ENCODE measurements at regions not wholly inside any gene's neighbourhood (a gene's known extent, or its start where the extent isn't known, plus 50 kb on each side); places are given as distances from the start of the nearest gene placed in this dataset.

DNA sequence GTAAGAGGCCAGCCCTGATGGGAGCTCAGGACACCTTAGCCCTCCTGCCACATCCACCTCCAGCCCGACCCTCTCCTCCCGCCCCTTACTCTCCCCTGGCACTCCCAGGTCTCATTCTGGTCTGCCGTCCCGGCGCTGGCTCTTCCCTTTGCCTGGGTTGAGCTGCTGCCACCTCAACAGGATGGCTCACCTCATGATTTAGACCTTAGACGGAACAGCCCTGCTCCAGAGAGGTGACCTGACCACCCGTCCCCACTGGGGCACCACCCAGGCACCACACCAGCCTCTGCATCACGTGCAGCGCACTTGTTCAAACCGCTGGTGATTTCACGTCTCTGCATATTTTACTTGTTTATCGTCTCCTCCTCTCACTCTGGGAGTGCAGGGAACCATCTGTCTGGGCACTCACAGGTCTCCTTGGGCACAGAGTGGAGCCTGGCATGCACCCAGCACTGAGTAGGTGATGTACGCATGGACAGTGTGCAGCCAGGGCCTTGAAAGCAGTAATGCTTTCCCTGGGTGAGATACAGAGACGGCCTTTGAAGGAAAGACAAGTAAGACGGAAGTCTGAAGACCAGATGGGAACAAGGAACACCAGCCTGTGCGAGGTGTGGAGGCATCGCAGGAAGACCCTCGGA, 183.1 kb downstream of the KATNAL1 start:
- no peak for DNase-seq (ENCODE audit: low read depth, low spot score)
- H3K4me3 ChIP-seq (ENCODE audit: low read depth, low read length): no peak overlapping the region
- in situ Hi-C loops (cut with HindIII; ENCODE audit: low sequenced_read_pairs): loop anchor here (25.0 kb wide), 1 partner anchor 212 kb away; no protein-coding TSS in a partner anchor
- TF ChIP-seq, protein P1, sequence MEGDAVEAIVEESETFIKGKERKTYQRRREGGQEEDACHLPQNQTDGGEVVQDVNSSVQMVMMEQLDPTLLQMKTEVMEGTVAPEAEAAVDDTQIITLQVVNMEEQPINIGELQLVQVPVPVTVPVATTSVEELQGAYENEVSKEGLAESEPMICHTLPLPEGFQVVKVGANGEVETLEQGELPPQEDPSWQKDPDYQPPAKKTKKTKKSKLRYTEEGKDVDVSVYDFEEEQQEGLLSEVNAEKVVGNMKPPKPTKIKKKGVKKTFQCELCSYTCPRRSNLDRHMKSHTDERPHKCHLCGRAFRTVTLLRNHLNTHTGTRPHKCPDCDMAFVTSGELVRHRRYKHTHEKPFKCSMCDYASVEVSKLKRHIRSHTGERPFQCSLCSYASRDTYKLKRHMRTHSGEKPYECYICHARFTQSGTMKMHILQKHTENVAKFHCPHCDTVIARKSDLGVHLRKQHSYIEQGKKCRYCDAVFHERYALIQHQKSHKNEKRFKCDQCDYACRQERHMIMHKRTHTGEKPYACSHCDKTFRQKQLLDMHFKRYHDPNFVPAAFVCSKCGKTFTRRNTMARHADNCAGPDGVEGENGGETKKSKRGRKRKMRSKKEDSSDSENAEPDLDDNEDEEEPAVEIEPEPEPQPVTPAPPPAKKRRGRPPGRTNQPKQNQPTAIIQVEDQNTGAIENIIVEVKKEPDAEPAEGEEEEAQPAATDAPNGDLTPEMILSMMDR (IDR thresholded peaks at IDR 0.05; ENCODE audit: low read depth, low read length): no peak

DNA sequence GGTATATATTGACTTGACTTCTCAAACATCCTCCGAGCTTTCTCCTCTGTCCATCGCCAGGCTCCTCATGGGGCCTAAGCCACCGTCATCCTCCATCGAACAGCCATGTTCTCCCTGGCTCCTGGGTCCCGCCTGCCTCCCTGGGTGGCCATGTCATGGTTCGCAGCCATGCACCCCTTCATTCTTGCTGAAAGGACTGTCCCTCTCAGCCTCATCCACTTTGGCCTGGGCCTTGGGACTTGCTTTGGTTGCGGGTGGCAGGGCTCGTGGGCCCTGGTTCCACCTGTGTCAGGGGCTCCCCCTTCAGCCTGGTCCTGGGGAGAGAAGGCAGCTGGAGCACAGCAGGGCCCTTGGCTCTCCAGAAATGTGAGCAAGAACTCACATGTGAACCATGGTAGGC, 183.8 kb downstream of the KATNAL1 start:
- TF ChIP-seq, protein P1 (IDR thresholded peaks at IDR 0.05; ENCODE audit: low read depth, low read length): no peak
- H3K4me3 ChIP-seq (ENCODE audit: low read depth, low read length): no peak overlapping the region
- no peak for DNase-seq (ENCODE audit: low read depth, low spot score)
- in situ Hi-C loops (cut with HindIII; ENCODE audit: low sequenced_read_pairs): loop anchor here (25.0 kb wide), 1 partner anchor 211 kb away; no protein-coding TSS in a partner anchor

DNA sequence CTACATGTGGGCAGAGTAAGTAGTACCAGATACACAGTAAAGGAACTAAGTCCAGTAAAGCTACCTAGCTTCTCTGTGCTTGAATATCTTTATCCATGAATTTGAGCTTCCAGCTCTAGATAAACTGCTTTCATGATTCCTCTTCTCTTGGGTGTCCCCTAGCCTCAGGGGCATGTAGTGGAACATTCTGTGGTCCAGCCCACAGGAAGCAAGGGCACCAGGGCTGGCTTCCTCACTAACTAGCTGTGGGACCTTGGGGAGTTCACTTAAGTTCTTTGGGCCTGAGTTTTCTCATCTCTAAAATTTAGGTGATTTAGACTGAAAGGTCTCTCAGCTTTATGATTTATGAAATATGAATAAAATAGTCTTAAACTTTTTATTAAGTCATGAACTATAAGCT, 185.7 kb downstream of the KATNAL1 start:
- in situ Hi-C loops (cut with HindIII; ENCODE audit: low sequenced_read_pairs): loop anchor here (25.0 kb wide), 1 partner anchor 209 kb away; no protein-coding TSS in a partner anchor
- TF ChIP-seq, protein P1 (IDR thresholded peaks at IDR 0.05; ENCODE audit: low read depth, low read length): no peak
- no peak overlapping the region for H3K4me3 ChIP-seq (ENCODE audit: low read depth, low read length)
- DNase-seq (ENCODE audit: low read depth, low spot score): no peak

DNA sequence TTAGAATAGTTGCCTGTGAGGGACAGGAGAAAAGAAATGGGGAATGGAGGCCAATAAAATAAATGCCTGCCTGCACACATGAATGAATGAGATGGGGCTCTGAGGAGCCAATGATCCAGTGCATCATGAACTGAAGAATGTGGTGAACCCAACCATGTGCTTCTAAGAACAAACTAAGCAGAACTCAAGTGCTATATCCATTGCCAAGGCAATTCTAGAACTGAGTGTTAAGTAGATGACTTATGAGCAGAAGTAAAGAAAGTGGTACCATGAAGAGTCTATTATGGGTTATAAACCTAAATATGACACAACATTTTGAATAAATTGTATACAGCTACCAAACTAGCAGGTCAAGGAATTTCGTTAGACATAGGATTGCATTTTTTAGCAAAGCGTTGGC, 186.1 kb downstream of the KATNAL1 start:
- H3K4me3 ChIP-seq (ENCODE audit: low read depth, low read length): no peak overlapping the region
- TF ChIP-seq, protein P1 (IDR thresholded peaks at IDR 0.05; ENCODE audit: low read depth, low read length): no peak
- no peak for DNase-seq (ENCODE audit: low read depth, low spot score)
- in situ Hi-C loops (cut with HindIII; ENCODE audit: low sequenced_read_pairs): loop anchor here (25.0 kb wide), 1 partner anchor 209 kb away; no protein-coding TSS in a partner anchor

DNA sequence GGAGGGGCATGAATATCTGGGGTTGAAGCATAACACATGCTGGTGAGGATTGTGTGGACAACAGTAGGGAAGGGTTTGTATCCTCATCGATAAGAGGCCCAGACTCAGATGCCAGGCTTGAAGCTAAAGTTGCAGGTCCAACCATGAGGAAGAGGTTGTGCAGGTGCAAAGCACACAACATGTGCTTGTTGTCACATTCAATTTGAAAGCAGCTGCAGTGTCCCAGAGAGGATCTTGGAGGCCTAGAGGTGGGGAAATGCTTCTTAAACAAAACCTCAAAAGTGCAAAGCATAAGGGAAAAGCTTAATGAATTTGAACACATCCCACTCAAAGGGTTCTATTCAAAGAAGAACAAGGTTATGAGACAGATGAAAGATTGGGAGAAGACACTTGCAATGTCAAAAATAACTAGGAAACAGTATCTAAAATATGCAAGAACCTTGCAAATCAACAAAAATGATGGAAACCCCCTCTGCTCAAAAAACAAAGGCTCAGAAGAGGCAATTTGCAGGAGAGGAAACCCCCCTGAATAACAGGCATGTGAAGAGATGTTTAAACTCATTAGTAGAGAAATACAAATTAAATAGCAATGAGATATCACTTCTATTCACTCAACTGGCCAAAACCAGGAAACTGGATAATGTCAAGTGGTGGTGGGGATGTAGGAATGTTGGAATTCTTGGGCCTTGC, 187.1 kb downstream of the KATNAL1 start:
- TF ChIP-seq, protein P1 (IDR thresholded peaks at IDR 0.05; ENCODE audit: low read depth, low read length): no peak
- no peak overlapping the region for H3K4me3 ChIP-seq (ENCODE audit: low read depth, low read length)
- in situ Hi-C loops (cut with HindIII; ENCODE audit: low sequenced_read_pairs): loop anchor here (25.0 kb wide), 1 partner anchor 208 kb away; no protein-coding TSS in a partner anchor
- DNase-seq (ENCODE audit: low read depth, low spot score): no peak

DNA sequence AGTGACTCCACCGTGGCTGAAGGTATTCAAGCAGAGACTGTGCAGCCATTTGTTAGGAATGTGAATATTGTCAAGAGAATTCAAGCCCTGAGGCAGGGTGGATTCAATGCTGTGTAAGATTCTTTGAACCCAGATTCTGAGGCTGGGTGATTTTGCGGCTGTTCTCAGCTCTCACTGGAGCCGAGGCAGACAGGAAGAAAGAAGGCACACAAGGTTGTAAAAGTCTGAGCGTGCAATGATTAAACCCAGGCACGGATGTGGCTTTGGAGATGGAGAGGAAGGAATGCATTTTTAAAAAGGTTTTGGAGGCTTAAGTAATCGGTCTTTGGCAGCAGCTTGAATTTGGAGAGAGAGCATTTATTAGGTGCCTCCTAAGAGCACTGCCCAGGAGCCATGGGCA, 187.9 kb downstream of the KATNAL1 start:
- in situ Hi-C loops (cut with HindIII; ENCODE audit: low sequenced_read_pairs): loop anchor here (25.0 kb wide), 1 partner anchor 207 kb away; no protein-coding TSS in a partner anchor
- TF ChIP-seq, protein P1 (IDR thresholded peaks at IDR 0.05; ENCODE audit: low read depth, low read length): no peak
- peak; percentile 69 for DNase-seq (ENCODE audit: low read depth, low spot score)
- H3K4me3 ChIP-seq (ENCODE audit: low read depth, low read length): no peak overlapping the region

Data from astrocyte of the spinal cord (primary cell).